Adrenal gland (tissue), 9 donors: ENCODE measurements at regions not wholly inside any gene's neighbourhood (a gene's known extent, or its start where the extent isn't known, plus 50 kb on each side); places are given as distances from the start of the nearest gene placed in this dataset.

Experiments
- DNase-seq, 7 donors: peaks; one replicate each; pipeline ENCODE4 v3.0.0-alpha.2; 2019 to 2020
- H3K27ac ChIP-seq, 5 donors: fragments of 200-600 bp; sonication (generic) in 4 of 5; 1 replicate in 3 of 5; 2 replicates in 2 of 5; pipeline versions ENCODE4 v1.5.1 to v1.8.0; 2016 to 2020; ENCODE audit warnings: mild to moderate bottlenecking in 1 of 5
- H3K27me3 ChIP-seq: fragments of 200-600 bp; 2 replicates; pipeline ENCODE4 v1.8.0; 2021
- H3K36me3 ChIP-seq, 2 donors: fragments of 200-600 bp; replicated peaks in 1 of 2; 1 replicate in 1 of 2; 2 replicates in 1 of 2; pipeline versions ENCODE4 v1.5.1 to v1.8.0; 2018 to 2022
- H3K4me1 ChIP-seq, 2 donors: fragments of 200-600 bp; replicated peaks in 1 of 2; 1 replicate in 1 of 2; 2 replicates in 1 of 2; pipeline versions ENCODE4 v1.5.1 to v1.8.0; 2018 to 2021
- H3K4me3 ChIP-seq, 4 donors: fragments of 200-600 bp; sonication (generic) in 3 of 4; one replicate each; pipeline ENCODE4 v1.5.1; 2016 to 2018
- H3K9me3 ChIP-seq, 3 donors: fragments of 200-600 bp; sonication (generic) in 1 of 3; replicated peaks in 1 of 3; 1 replicate in 2 of 3; 2 replicates in 1 of 3; pipeline versions ENCODE4 v1.5.1 to v1.8.0; 2016 to 2021
- POLR2A ChIP-seq, 2 donors: fragments of 450-650 bp; IDR thresholded peaks; one replicate each; pipeline ENCODE4 v1.6.1; 2017; ENCODE audit warnings: antibody characterized with exemption in 2 of 2, mild to moderate bottlenecking in 2 of 2, moderate library complexity in 1 of 2
- WGBS, 4 donors: extraction: QIAGEN DNeasy Blood & Tissue Kit in 2 of 4; methylation state at CpG; one replicate each; pipeline versions ENCODE4 v1.1.5 to v1.1.7; 2013 to 2017; 5-methylcytosine and 5-hydroxymethylcytosine counted together
- intact Hi-C, 2 donors: fragments of 100-400 bp; cut with DNase I; formaldehyde crosslinking; loops; one replicate each; pipeline versions ENCODE4 v1.14.1 to v1.15.0; 2022 to 2023
- TF ChIP-seq, protein P1 (sequence below), 6 experiments: fragments of 450-650 bp in 4 of 6; fragments of 200-600 bp in 2 of 6; sonication (generic) in 1 of 6; IDR thresholded peaks; 1 replicate in 5 of 6; 2 replicates in 1 of 6; pipeline versions ENCODE4 v1.5.1 to v1.8.0; 2016 to 2021; ENCODE audit warnings: antibody characterized with exemption in 6 of 6, mild to moderate bottlenecking in 2 of 6, moderate library complexity in 1 of 6
- donor health status: healthy with polysubstance abuse.
- donor health status: Bipolar disorder and iron deficiency.
- donor health status: DM: yes; HTN: yes; CAD: no.
- donor health status: DM: no; HTN: no; CAD: no.
- donor health status: DM: no; HTN: no; CAD: no.

DNA sequence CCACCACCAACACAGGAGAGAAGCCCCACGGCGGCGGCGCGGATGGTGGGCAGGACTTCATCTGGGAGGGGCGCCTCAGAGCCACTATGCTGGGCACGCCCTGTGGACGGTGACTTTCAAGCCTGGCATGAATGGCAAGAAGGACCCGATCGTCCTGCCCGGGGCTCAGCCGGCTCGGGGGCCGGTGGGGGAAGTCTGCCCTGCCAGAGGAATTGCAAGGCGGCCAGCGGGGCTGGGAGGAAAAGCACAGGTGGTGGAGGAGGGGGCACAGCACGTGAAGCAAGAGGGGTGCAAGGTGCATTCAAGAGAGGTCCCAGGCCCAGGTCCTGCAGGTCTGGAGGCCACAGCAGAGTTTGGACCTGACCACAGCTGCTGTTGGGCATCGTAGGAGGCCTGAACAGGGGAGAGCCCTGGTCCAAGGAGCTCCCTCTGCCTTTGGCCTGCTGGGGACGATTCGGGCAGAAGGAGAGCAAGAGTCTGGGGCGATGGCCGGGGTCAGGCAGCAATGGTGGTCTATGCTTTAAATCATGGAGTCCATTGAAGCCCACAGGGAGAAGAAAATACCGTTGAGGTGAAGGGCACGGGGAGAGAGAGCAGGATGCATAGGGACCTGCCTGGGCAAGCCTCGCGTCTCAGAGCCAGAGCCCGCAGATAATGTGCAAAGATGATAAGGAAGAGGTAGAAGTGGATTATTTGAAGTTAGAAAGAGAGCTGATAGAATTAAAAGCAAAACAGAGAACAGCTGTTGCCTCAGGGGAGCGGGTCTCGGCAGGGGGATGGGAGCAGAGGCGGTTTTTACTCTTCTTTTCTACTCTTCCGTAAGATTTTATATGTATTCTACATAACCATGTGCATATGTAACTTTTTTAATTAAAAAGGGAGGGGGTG is 82.6 kb upstream of the SHISAL1 start:
- TF ChIP-seq, protein P1, sequence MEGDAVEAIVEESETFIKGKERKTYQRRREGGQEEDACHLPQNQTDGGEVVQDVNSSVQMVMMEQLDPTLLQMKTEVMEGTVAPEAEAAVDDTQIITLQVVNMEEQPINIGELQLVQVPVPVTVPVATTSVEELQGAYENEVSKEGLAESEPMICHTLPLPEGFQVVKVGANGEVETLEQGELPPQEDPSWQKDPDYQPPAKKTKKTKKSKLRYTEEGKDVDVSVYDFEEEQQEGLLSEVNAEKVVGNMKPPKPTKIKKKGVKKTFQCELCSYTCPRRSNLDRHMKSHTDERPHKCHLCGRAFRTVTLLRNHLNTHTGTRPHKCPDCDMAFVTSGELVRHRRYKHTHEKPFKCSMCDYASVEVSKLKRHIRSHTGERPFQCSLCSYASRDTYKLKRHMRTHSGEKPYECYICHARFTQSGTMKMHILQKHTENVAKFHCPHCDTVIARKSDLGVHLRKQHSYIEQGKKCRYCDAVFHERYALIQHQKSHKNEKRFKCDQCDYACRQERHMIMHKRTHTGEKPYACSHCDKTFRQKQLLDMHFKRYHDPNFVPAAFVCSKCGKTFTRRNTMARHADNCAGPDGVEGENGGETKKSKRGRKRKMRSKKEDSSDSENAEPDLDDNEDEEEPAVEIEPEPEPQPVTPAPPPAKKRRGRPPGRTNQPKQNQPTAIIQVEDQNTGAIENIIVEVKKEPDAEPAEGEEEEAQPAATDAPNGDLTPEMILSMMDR (IDR thresholded peaks at IDR 0.05): no peak
- TF ChIP-seq POLR2A (IDR thresholded peaks at IDR 0.05): no peak
- H3K4me3 ChIP-seq: no peak overlapping the region
- intact Hi-C loops: no loop called here
- no peaks in the 10 kb centered on the region for H3K4me1 ChIP-seq
- H3K36me3 ChIP-seq: no peaks in the 10 kb centered on the region
- H3K27ac ChIP-seq: no peak overlapping the region
- no peaks in the 10 kb centered on the region for H3K27me3 ChIP-seq
- DNase-seq: peak in 3 of 7 donors; percentile 1 to 41 (median 8)
- WGBS, 4 donors: 87 to 90% (median 89%) methylated on average over 30 to 31 of the region's 31 CpGs
- no peaks in the 10 kb centered on the region for H3K9me3 ChIP-seq

DNA sequence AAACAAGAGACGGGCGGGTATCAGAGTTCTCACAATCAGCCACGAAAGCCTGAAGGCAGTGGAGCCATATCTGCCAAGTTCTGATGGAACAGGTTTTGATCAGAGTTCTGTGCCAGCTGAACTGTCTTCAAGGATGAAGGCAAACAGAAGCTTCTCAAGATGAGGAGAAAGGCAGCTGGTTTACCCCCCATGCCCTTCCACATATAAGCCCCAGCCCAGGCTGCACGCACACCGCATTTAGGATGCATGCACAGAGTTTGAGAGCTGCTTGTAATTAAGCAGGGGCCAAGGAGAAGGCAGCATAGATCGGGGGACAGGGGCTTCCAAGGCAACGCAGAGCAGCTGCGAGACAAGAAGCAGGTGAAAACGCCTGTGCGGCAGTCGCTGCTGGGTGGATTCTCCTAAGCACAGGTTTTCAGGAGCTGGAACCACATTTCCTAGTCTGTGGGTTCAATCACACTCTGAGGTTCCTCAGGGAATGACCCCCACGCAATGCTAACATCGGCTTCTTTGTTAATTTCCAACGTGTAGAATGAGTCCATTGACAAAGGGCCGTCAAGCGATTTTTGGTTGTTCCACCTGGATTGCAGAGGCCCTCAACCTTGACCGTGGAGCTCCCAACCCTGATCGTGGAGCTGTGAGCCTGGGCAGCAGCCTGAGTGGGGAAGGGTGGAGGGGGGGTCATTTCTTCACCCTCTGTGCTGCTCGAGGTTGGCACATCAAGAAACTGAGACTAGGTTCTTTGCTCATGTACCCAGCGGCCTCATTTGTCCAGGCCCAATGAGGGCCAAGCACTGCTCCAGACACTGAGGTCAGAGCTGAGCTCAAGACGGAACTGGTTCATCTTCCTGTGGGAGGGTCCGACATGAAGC is 81.7 kb upstream of the SHISAL1 start:
- Histone ChIP-seq H3K9me3 (no peaks in the 10 kb centered on the region), H3K27ac (no peak overlapping the region), H3K27me3 (no peaks in the 10 kb centered on the region), H3K4me1 (no peaks in the 10 kb centered on the region), H3K36me3 (no peaks in the 10 kb centered on the region), H3K4me3 (no peak overlapping the region)
- TF ChIP-seq, protein P1 (IDR thresholded peaks at IDR 0.05): no peak
- TF ChIP-seq POLR2A (IDR thresholded peaks at IDR 0.05): no peak
- WGBS, 4 donors: 85 to 89% (median 87%) methylated on average over 19 to 22 of the region's 22 CpGs
- intact Hi-C loops: no loop called here
- peak in 1 of 7 donors; percentile 0 for DNase-seq

DNA sequence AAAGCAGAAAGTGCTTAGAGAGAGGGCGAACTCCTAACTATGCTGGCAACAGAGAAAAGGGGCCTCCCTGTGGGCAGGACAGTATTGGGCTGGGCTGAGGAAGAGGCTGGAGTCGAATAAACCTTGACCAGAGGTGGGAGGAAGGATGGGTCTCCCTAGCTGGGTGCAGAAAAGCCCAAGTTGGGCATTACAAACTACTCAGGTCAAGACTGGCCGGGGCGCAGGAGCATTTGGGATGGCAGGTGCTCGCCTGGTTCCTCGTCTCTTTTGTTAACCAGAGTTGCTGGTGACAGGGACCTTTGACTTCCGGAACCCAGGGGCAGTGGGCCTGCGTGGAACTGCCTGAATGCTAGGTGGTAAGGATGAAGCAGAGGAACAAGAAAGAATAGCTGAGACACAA is 80.3 kb upstream of the SHISAL1 start:
- peak in 2 of 7 donors; percentile 1 to 10 for DNase-seq
- Histone ChIP-seq H3K4me3 (no peak overlapping the region), H3K27me3 (no peaks in the 10 kb centered on the region), H3K27ac (no peak overlapping the region), H3K36me3 (no peaks in the 10 kb centered on the region), H3K9me3 (no peaks in the 10 kb centered on the region), H3K4me1 (no peaks in the 10 kb centered on the region)
- no peak for TF ChIP-seq POLR2A (IDR thresholded peaks at IDR 0.05)
- TF ChIP-seq, protein P1 (IDR thresholded peaks at IDR 0.05): no peak
- 82 to 91% (median 87%) methylated on average over 8 of the region's 8 CpGs for WGBS, 4 donors
- intact Hi-C loops: no loop called here

DNA sequence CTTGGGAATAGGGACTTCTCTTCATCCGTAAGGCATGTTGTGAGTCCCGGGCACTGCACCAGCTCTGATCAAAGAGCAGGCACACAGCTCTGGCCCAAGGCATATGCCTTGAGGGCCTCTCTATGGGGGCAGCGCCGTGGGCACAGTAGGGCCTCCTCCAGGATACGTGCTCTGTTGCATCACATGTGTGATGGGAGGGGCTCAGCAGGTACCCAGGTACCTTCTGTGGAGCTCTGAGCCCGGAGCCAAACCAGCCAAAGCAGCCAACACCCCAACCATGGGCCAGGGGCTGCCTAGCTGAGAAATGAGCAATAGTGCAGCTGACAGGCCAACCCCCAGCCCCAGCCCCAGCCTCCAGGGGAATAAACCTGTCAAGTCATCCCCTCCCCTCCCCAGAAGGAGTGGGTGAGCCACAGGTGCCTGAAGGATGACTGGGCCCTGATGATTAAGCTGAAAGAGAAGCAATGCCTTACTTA is 79.7 kb upstream of the SHISAL1 start:
- no peaks in the 10 kb centered on the region for H3K9me3 ChIP-seq
- WGBS, 4 donors: 66 to 83% (median 80%) methylated on average over 2 to 6 of the region's 6 CpGs
- no peaks in the 10 kb centered on the region for H3K36me3 ChIP-seq
- intact Hi-C loops: no loop called here
- DNase-seq: peak in 2 of 7 donors; percentile 3 to 9
- TF ChIP-seq POLR2A (IDR thresholded peaks at IDR 0.05): no peak
- TF ChIP-seq, protein P1 (IDR thresholded peaks at IDR 0.05): no peak
- H3K27ac ChIP-seq: no peak overlapping the region
- H3K4me3 ChIP-seq: no peak overlapping the region
- H3K27me3 ChIP-seq: no peaks in the 10 kb centered on the region
- H3K4me1 ChIP-seq: no peaks in the 10 kb centered on the region
